Cardiac fibroblast (primary cell): ENCODE measurements at regions not wholly inside any gene's neighbourhood (a gene's known extent, or its start where the extent isn't known, plus 50 kb on each side); places are given as distances from the start of the nearest gene placed in this dataset.

Experiments
- DNase-seq, 2 donors: peaks; one replicate each; pipeline versions ENCODE4 v3.0.0 to v3.0.0-alpha.2; 2010; ENCODE audit warnings: low read depth in 2 of 2
- H3K4me3 ChIP-seq, 2 donors: replicated peaks in 1 of 2; 1 replicate in 1 of 2; 2 replicates in 1 of 2; pipeline ENCODE4 v1.5.1; 2011; ENCODE audit warnings: low read depth in 2 of 2, low read length in 2 of 2, mild to moderate bottlenecking in 2 of 2, moderate library complexity in 1 of 2
- CTCF ChIP-seq: IDR thresholded peaks from one replicate; pipeline ENCODE4 v1.5.1; 2011; ENCODE audit warnings: low read depth, mild to moderate bottlenecking, low read length, inconsistent platforms

- H3K4me3 ChIP-seq = no peak overlapping the region
- no peak for DNase-seq
- TF ChIP-seq CTCF = no peak
Measured at GRCh38 chr6:25083784-25084507, 148.2 kb upstream of the RIPOR2 start.

- no peak overlapping the region for H3K4me3 ChIP-seq
- DNase-seq = no peak
- TF ChIP-seq CTCF = no peak
Measured at GRCh38 chr6:25084508-25084833, 148.7 kb upstream of the RIPOR2 start.

- DNase-seq = peak in 1 of 2 donors; percentile 70
- no peak overlapping the region for H3K4me3 ChIP-seq
- no peak for TF ChIP-seq CTCF
Measured at GRCh38 chr6:25085756-25086155, 150.0 kb upstream of the RIPOR2 start.

- H3K4me3 ChIP-seq = no peak overlapping the region
- DNase-seq = no peak
- no peak for TF ChIP-seq CTCF
Measured at GRCh38 chr6:25086500-25087091, 150.8 kb upstream of the RIPOR2 start.

- no peak for TF ChIP-seq CTCF
- DNase-seq = peak; percentile 22 to 76
- no peak overlapping the region for H3K4me3 ChIP-seq
Measured at GRCh38 chr6:25088513-25088912, 152.8 kb upstream of the RIPOR2 start.

GRCh38 chr6:25089442-25089841, 153.7 kb upstream of the RIPOR2 start:
- TF ChIP-seq CTCF = no peak
- H3K4me3 ChIP-seq = no peak overlapping the region
- peak; percentile 39 to 43 for DNase-seq

- TF ChIP-seq CTCF = no peak
- no peak for DNase-seq
Measured at GRCh38 chr6:25094726-25095125, 159.0 kb upstream of the RIPOR2 start.

More at GRCh38 chr6:25094726-25095125, 159.0 kb upstream of the RIPOR2 start:
- H3K4me3 ChIP-seq = no peak overlapping the region
